C1 segment of cervical spinal cord (tissue), 14 donors: ENCODE measurements at regions not wholly inside any gene's neighbourhood (a gene's known extent, or its start where the extent isn't known, plus 50 kb on each side); places are given as distances from the start of the nearest gene placed in this dataset.

Experiments
- DNase-seq, 14 donors: peaks; one replicate each; lab custom pipeline; 2025; lab: John Stamatoyannopoulos, UW

GRCh38 chr4:83171436-83172039 lies 57.0 kb upstream of the PLAC8 start:
- no peak for DNase-seq

DNA sequence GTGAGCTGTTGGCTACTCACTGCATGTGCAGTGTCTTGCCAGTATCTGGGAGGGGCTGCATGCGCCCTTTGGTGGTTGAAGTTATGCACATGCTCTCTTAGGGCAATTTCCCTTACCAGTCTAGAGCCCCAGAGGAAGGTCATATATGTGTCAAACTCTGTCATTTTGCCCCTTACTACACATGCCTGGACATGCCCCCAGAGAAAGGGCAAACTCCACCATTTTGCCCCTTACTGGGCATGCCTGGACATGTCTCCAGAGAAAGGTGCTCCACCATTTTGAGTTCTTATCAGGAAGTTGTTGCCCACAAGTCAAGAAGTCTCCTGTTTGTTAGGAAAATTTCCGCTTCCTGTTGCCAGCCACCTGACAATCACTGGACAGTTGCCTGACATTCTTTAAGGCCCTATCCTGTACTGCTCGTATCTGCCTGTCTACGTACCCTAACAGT lies 56.4 kb upstream of the PLAC8 start:
- no peak for DNase-seq
